GM12874 (cell line): ENCODE measurements at regions not wholly inside any gene's neighbourhood (a gene's known extent, or its start where the extent isn't known, plus 50 kb on each side); places are given as distances from the start of the nearest gene placed in this dataset.

ENCODE experiments used
- CTCF ChIP-seq: IDR thresholded peaks from 2 replicates; pipeline ENCODE4 v1.5.1; 2011; ENCODE audit warnings: low read depth, mild to moderate bottlenecking, control low read depth, low read length, moderate library complexity; ENCODE audit not compliant: insufficient read depth

- no peak for TF ChIP-seq CTCF
These were observed 208.3 kb upstream of the SLITRK3 start for GRCh38 chr3:165404357-165405027.

GRCh38 chr3:165403666-165404065, 207.5 kb upstream of the SLITRK3 start:
- no peak for TF ChIP-seq CTCF

GRCh38 chr3:165395188-165395587, 199.0 kb upstream of the SLITRK3 start:
- no peak for TF ChIP-seq CTCF

GRCh38 chr3:165393461-165393860, 197.3 kb upstream of the SLITRK3 start:
- TF ChIP-seq CTCF: no peak

GRCh38 chr3:165390166-165390565, 194.0 kb upstream of the SLITRK3 start:
- TF ChIP-seq CTCF: no peak

- no peak for TF ChIP-seq CTCF
These were observed 193.5 kb upstream of the SLITRK3 start for GRCh38 chr3:165389653-165390052.

GRCh38 chr3:165389064-165389463, 192.9 kb upstream of the SLITRK3 start:
- TF ChIP-seq CTCF: no peak

- TF ChIP-seq CTCF: no peak
These were observed 187.2 kb upstream of the SLITRK3 start for GRCh38 chr3:165383381-165383780.
